SKM-1 treated with dmso at 0.1 percent for 144 hours (cell line): ENCODE measurements at regions not wholly inside any gene's neighbourhood (a gene's known extent, or its start where the extent isn't known, plus 50 kb on each side); places are given as distances from the start of the nearest gene placed in this dataset.
"Not testable (repeated sequence)": the region's sequence is repeated elsewhere in the genome, so short reads cannot be mapped to it uniquely, and the experiment has no call there.

Experiments used
- DNase-seq: peaks from one replicate; lab custom pipeline; 2025; ENCODE audit not compliant: unreplicated experiment; lab: John Stamatoyannopoulos, UW

DNA sequence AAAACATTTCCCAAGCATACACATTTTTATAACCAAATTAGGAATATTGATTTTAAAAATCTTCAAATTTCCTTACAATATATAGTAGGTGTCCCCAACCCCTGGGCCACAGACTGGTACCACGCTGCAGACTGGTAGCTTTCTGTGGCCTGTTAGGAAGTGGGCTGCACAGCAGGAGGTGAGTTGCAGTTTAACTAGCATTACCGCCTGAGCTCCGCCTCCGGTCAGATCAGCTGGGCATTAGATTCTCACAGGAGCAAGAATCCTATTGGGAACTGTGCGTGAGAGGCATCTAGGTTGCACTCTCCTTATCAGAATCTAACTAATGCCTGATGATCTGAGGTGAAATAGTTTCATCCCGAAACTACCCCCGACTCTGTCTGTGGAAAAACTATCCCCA lies 62.1 kb downstream of the ZWINT start:
- DNase-seq = no peak

DNA sequence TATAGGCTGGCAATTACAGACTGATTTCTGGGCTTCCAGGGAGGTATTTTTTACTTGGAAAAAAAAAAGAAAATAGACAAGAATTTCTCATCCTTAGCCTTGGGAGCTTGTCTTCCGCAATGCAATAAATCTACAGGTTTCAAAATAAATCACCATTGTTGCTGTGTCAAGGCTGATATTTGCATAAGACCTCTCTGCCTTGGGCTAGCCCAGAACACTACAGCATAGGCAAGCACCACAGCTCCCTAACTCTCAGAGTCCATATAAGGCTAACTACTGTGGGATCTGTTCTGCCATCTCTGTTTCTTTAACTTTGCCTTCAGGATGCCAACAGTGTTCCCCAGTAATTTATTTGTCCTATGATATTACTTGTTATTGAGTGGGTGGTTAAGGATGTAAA lies 64.4 kb downstream of the ZWINT start:
- DNase-seq = no peak

DNA sequence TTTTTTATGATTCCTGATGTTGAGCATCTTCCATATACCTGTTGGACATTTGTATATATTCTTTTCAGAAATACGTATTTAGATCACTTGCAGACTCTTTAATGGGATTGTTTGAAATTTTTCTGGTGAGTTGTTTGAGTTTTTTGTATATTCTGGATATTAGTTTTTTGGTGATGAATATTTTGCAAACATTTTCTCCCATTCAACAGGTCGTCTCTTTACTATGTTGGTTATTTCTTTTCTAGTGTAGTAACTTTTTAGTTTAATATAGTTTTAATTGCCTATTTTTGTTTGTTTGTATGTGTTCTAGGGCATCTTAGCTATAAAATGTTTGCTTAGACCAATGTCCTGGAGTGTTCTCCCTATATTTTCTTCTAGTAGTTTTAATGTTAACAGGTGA lies 72.7 kb downstream of the ZWINT start:
- no peak for DNase-seq

DNA sequence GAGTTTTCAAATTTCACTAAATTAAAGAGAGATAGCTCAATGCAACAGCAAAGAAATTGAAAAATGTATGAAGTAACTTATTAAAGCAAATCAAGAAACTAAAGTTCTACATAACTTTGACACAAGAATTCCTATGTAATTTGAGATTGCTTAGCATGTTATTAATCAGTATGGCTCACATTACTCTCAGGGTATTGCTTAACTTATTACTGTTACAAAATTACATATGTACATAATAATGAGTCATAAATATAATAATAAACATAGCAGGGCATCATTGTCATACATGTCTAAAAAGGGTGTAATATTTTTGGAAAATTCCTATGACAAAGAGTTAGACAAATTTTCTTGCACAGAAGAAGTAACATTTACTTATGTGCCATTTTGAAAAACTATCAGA lies 75.0 kb downstream of the ZWINT start:
- DNase-seq = no peak

DNA sequence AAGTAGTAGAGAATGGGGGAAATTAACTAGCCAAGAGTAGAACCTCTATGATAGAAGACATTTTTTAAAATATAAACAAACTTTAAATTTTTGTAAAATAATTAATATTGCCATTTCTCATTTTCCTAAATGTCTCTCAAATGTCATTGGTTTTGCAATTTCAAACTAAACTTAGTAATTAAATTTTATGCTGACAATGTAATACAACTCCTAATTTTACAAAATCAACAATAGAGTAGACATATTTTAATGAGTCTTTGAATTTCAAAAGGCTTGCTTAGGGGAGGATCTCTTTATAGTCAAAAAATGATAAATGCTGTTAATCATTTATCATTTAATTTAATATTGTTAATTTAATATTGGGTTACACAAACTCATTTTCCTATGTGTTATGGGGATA lies 81.8 kb downstream of the ZWINT start:
- no peak for DNase-seq

DNA sequence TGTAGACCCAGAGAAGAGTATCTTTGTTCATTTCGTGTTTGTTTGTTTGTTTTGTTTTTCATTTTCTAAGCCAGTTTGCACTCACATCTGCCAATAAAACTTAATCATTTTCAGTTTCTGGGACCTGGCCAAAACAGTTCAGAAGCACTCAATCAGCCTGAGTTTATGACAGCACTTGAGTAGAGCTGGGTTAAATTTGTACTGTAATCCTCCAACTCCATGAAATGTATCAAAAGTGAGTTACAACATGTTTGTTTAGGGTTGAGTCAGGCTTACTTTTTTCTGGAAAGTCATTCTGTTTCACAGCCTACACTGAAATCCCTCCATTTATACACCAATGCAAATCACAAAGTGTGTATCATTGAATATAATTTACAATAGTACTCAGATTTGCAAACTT lies 91.9 kb downstream of the ZWINT start:
- DNase-seq = no peak

DNA sequence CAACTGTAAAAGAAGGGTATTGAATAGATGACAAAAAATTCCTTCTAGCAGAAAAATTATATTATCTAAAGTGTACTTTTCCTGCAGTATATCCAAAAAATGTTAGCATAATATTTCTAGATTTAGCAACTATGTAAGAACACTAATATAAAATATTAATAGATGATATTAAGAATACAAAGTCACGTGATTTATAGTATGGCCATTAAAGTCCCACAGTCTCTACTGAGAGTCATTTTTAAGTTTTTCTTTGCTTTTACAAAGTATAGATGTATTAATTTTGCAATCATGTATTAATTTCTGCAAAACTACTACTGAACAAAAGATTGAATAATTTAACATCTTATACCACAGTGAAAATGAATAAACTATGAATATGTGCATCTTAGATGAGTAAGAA lies 94.9 kb downstream of the ZWINT start:
- no peak for DNase-seq

DNA sequence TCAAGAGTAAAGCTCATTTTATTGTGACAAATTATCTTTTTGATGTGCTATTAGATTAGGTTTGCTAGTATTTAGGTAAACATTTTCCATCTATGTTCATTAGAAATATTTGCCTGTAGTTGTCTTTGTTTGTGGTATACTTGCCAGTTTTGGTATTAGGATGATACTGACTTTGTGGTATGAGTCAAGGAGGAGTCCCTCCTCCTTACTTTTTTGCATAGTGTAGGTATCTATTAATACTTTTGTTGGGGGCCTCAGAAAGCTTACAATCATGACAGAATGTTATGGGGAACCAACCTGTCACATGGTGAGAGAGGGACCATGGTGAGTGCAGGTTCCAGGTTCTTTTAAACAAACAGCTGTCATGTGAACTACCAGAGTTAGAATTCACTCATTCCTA lies 102.1 kb downstream of the ZWINT start:
- DNase-seq = no peak

DNA sequence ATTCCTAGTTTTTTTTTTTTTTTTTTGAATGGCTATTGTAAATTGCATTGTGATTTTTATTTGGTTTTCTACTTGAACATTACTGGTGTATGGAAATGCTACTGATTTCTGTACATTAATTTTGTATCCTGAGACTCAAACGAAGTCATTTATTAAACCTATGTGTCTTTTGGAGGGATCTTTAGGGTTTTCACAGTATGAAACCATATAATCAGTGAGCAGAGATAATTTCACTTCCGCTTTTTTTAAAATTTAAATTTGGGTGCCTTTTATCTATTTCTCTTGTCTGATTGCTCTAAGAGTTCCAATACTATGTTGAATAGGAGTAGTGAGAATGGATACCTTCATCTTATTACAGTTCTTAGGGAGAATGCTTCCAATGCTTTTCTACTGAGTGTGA lies 102.7 kb downstream of the ZWINT start:
- DNase-seq = no peak

DNA sequence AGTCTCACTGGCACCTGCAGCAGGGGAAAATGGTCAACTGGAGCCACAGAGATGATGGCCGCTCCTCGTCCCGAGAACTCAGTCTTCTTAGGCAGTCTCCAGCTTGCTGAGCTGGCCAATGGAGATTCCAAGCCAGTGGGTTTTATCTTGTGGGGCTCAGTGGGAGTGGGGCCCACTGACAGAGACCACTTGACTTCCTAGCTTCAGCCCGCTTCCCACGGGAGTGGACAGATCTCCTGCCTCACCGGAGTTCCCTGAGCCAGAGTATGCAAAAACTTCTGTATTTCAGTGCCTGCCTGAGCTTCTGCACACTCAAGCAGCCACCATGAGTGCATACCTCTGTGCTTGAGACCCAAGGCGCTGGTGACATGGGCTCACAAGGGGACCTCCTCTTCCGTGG lies 105.8 kb downstream of the ZWINT start:
- DNase-seq = no peak

DNA sequence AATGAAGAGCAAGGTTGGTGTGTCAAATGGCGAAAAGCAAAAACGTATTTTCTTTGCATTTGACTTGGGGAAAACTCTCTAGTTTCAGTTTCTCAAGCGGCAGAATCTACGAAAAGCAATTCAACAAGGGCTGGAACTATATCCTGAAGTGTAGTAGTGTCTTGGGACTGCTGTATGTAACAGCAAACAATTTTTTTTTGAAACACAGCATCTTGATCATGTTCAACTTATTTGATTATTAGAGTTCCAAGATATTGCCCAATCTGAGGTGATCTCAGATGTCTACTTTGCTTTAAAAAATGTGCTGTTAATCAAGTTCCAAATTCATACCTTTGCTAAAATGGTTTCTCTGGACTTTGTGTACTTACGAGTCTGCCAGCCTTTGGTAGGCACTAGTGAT lies 120.6 kb downstream of the ZWINT start:
- no peak for DNase-seq

DNA sequence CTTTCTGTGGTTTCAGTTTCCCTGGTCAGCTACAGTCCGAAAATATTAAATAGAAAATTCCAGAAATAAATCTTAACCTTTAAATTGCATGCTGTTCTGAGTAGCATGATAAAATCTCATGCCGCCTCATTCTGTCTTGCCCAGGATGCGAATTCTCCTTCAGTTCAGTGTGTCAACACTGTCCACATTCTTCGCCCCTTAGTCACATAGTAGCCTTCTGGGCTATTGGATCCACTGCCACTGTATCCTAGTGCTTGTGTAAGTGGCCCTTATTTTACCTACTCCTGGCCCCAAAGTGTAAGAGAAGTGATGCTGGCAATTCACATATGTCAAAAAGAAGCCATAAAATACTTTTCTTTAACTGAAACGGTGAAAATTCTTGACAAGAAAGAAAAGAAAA lies 129.6 kb downstream of the ZWINT start:
- DNase-seq = no peak

DNA sequence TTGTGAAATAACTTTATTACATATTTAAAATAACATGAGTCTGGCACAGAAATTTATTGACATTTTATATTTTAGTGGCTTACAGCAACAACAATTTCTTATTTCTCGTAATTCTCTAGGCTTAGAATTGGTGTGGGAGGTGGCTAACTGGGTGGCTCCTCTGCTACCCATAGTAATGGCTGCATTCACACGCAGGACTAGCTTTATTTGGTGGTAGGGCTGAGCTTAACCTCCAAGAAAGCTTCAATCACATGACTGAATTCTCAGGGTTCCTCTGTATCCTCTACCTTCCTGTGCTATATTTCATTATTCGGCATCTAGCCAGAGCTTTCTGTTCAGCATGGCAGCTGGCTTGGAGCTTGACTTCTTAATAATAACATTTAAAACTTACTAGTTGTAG lies 138.8 kb downstream of the ZWINT start:
- DNase-seq = no peak

DNA sequence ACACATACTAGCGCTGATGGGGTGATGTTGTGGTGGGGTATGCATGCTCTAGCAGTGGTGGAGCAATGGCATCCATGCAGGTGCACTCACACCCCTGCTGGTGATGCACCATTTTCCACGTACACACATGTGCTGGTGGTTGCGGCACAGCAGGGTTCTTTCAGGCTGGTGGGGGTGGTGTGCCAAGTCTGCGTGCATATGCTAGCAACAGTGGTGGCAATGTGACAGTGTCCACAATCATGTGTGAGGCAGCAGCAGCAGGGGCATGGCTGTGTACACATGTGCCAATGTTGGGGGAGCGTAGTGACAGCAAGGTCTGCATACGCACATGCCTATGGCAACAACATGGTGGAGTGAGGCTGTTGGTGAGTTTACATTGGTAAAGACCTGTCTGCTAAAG lies 148.1 kb downstream of the ZWINT start:
- no peak for DNase-seq

DNA sequence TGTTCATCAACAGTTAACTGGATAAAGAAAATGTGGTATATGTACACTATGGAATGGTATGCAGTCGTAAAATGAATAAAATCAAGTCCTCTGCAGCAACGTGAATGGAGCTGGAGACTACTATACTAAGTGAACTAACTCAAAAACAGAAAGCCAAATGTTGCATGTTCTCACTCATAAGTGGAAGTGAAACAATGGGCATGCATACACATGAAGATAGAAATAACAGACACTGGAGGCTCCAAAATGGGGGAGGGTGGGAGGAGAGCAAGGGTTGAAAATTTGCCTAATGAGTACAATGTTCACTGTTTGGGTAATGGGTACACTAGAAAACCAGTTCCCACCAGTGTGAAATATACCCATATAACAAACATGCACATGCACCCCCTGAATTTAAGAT lies 179.5 kb downstream of the ZWINT start:
- DNase-seq = no peak

DNA sequence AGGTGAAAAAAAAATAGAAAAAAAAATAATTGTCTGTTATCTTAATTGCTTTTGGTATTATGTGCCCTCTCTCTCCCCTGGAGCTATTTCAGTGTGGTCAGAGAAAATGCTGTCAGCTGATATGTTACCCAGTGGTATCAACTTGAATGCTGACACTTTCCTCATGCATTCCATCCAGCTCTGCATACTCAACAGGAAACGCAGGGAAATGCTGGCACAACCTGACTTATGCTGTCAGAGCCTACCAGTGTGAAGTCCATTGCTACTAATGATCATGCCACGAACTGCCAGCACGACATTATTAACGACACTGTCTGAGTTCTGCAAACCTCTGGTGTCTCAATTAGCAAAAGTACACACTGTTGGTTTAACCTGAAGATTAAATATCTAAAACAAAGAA lies 182.8 kb downstream of the ZWINT start:
- DNase-seq = no peak

DNA sequence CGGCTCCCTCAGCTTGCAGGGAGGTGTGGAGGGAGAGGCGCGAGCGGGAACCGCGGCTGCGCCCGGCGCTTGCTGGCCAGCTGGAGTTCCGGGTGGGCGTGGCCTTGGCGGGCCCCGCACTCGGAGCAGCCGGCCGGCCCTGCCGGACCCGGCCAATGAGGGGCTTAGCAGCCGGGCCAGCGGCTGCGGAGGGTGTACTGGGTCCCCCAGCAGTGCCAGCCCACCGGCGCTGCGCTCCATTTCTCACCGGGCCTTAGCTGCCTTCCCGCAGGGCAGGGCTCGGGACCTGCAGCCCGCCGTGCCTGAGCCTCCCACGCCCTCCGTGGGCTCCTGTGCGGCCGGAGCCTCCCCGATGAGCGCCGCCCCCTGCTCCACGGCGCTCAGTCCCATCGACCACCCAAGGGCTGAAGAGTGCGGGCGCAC lies 206.0 kb downstream of the ZWINT start:
- not testable (repeated sequence) for DNase-seq

DNA sequence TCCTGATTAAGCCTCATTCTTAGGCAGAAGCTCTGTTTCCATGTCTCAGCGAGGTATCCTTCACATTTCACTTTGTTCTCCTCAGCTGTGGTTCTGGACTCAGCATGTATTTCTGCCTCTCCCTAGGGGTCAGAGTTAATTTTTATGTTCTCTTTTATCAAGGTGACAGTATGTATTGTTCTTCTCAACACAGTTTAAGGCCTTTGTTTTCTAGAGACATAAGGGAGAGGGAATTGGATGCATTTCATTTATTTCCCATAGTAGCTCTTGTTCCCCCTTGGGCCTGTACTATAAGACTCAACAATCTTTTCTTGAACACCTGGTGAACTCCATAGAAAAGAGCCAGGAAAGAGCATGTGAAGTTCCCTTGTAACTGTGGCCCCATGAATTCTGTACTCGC lies 214.3 kb downstream of the ZWINT start:
- no peak for DNase-seq

DNA sequence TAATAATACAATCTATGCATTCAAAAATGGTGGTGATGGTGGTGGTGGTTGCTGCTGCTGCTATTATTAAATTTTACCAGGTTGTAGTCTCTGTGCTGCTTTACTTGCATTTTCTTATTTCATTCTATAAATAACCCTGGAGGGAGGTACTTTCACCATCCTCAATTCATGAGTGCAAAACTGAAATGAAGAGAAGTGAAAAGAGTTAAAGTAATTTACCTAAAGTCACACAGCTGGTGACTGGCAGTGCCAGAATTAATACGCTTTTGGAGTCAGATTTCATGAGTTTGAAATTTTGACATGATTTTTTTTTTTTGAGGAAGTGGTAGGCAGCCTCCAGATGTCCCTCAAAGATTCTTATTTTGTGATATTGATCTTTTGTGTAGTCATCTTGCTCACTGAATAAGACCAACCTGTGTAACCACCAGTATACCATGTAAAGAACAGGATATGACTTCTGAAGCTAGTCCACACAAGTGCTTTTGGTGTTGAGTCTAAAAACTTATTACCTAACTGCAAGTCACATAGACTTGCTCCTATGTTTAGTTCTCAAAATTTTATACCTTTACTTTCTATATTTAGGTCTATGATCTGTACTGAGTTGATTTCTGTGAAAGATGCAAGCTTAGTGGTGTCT lies 218.8 kb downstream of the ZWINT start:
- no peak for DNase-seq

DNA sequence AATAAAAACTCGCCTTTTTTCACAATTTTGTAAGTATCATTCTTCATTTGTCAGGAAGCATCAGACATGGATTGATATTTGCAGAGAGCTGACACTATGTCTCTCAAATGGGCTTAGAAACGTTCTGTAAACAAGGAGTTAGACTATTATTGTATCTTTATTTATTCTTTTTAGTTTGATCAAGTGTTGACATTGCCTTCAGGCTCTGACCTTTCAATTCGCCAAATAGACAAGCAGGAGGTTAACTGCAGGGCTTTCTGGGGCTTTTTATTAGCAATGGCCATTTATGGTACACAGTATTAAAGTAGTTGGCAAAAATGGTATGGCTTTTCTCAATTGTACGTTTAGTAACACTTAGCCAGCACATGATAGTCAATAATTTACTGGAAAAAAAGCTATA lies 221.7 kb downstream of the ZWINT start:
- no peak for DNase-seq

DNA sequence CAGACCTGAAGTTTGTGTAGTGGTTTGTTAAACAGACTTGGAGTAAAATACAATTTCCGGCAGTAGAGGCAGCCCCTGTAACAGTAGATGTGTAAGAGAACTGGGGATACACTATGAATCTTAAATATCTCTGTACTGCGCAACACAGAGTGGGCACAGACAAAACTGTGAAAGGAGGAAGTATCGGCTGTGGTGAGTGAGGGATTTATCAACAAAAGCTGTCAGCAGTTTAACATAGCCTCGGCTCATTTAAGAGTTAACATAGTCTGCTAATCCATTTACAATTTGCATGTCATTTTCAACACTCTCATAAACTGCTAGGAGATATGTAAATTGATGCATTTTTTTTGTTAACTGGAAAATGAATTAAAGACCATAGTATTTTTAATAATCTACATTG lies 225.2 kb downstream of the ZWINT start:
- peak; percentile 53 for DNase-seq

DNA sequence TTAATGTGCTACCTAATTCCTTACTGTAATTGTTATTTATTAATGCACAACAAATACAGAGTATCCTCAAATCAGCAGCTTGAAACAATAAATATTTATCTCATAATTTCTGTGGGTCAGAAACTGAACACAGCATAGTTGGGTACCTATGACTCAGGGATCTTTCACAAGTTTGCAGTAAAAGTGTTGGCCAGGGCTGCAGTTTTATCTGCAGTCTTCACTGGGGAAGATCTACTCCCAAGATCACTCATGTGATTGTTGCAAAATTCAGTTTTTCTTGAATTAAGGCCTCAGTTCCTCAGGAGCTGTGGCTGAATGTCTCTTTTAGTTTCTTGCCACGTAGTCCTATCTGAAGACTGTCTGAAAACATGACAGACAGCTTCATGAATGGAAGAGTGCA lies 237.8 kb downstream of the ZWINT start:
- no peak for DNase-seq

DNA sequence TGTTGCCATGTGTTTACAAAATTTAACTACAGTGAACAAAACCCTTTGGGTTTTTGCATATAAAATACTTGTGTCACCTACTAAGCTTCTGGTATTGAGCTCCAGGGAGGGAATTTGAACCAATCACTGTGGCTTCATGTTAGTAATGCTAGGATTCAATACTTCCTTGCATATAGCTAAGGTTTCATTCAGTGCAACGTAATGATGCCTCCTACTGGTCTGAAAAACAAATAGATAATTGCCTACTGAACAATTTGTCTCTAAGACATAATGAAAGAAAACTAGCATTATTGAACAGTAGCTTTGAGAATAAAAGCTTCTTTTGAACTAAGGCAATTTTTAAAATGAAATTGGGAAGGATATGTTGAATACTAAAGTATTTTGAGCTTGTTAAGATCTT lies 244.4 kb downstream of the ZWINT start:
- peak; percentile 30 for DNase-seq

DNA sequence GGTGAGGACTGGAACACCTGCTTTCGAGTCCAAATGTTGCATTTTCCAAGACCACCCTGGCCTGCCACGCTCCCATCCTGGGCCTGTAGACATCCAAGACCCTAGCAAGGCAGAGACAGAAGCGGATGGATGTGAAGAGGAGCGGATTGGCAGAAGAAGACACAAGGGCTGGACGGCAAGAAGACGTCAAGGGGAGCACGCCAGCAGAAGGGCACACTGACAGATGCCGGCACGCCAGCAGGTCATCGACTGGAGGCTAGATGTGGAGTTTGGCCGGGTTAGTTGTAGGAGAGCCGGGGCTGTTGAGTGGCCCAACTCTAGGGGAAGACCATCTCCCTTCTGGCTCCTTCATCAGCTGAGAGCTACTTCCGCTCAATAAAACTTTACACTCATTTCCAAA lies 251.6 kb downstream of the ZWINT start:
- no peak for DNase-seq
